ENCODE measurements at regions not wholly inside any gene's neighbourhood (a gene's known extent, or its start where the extent isn't known, plus 50 kb on each side); places are given as distances from the start of the nearest gene placed in this dataset.

DNA sequence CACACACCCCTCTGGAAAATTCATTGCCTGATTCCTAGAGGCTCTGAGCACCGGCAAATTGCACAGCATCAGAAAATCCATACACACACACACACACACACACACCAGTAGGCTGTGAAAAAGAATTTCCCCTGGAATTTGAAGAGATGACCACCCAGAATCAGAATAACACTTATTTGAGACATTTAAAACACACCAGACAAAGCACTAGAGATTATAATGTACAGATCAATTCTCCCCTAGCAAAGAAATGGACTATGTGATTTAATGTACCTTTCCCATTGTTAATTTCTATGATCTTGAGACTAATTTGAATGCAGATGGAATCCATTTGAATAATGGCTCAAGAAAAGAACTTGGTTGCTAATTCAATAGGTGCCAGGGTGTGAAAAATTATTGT is 399.3 kb downstream of the HNRNPD start:
- H3K27me3 ChIP-seq: no peaks in the 10 kb centered on the region
- TF ChIP-seq, protein P1, sequence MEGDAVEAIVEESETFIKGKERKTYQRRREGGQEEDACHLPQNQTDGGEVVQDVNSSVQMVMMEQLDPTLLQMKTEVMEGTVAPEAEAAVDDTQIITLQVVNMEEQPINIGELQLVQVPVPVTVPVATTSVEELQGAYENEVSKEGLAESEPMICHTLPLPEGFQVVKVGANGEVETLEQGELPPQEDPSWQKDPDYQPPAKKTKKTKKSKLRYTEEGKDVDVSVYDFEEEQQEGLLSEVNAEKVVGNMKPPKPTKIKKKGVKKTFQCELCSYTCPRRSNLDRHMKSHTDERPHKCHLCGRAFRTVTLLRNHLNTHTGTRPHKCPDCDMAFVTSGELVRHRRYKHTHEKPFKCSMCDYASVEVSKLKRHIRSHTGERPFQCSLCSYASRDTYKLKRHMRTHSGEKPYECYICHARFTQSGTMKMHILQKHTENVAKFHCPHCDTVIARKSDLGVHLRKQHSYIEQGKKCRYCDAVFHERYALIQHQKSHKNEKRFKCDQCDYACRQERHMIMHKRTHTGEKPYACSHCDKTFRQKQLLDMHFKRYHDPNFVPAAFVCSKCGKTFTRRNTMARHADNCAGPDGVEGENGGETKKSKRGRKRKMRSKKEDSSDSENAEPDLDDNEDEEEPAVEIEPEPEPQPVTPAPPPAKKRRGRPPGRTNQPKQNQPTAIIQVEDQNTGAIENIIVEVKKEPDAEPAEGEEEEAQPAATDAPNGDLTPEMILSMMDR (IDR thresholded peaks at IDR 0.05): no peak
- no peaks in the 10 kb centered on the region for H3K4me1 ChIP-seq
- H3K9me3 ChIP-seq: no peaks in the 10 kb centered on the region
- H3K36me3 ChIP-seq: no peaks in the 10 kb centered on the region
- H3K27ac ChIP-seq: no peak overlapping the region
- H3K4me3 ChIP-seq: no peak overlapping the region
- 42 to 97% methylated on average over 1 of the region's 1 CpG for WGBS, 2 donors
- intact Hi-C loops (cut with DNase I): no loop called here
- no peak for ATAC-seq
- DNase-seq: no peak

GRCh38 chr4:81971637-81972381 is 402.0 kb downstream of the HNRNPD start:
- TF ChIP-seq, protein P1 (IDR thresholded peaks at IDR 0.05): no peak
- intact Hi-C loops (cut with DNase I): no loop called here
- Histone ChIP-seq H3K4me1 (no peaks in the 10 kb centered on the region), H3K27me3 (no peaks in the 10 kb centered on the region), H3K36me3 (no peaks in the 10 kb centered on the region), H3K27ac (no peak overlapping the region), H3K4me3 (no peak overlapping the region), H3K9me3 (no peaks in the 10 kb centered on the region)
- WGBS, 2 donors: 85 to 89% methylated on average over 4 of the region's 4 CpGs
- DNase-seq (no peak), ATAC-seq (no peak)

DNA sequence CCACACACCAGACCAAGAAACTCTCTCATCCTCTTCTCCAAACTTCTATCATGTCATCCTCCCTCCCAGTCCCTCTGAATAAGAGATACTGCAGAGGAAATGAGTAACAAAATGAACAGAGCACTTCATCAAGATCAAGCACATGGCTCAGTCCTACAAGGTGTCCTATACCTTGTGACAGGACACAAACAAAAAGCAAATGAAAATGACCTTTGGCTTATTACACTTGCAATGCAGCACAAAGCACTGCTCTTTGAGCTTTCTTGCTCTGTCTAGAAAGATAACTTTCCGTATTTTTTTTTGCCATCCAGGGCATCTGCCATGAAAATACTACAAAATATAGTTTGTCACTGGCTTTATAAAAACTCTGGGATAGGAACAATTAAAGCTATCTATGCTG is 402.7 kb downstream of the HNRNPD start:
- DNase-seq (no peak), ATAC-seq (no peak)
- Histone ChIP-seq H3K36me3 (no peaks in the 10 kb centered on the region), H3K27me3 (no peaks in the 10 kb centered on the region), H3K9me3 (no peaks in the 10 kb centered on the region), H3K4me1 (no peaks in the 10 kb centered on the region), H3K27ac (no peak overlapping the region), H3K4me3 (no peak overlapping the region)
- TF ChIP-seq, protein P1 (IDR thresholded peaks at IDR 0.05): no peak
- WGBS, 2 donors: 77 to 93% methylated on average over 1 of the region's 1 CpG
- intact Hi-C loops (cut with DNase I): no loop called here

DNA sequence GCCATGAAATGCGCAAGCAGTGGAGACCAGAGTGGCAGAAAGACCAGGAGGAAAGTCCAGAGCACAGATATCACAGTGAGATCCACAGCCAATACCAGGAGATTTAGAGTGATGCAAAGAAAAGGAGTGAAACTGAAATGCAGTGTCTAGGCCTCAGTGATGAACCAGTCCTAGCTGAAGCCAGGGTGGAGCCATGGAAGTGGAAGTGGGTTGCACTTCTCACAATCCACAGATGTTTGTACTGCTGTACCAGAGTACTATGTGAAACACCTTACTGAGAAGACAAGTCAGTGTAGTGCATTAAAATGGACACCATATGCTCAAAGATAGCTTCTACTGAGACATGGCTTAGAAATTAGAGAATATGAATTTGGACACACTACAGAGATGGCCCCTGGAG is 403.3 kb downstream of the HNRNPD start:
- TF ChIP-seq, protein P1 (IDR thresholded peaks at IDR 0.05): no peak
- intact Hi-C loops (cut with DNase I): no loop called here
- Histone ChIP-seq H3K9me3 (no peaks in the 10 kb centered on the region), H3K4me3 (no peak overlapping the region), H3K36me3 (no peaks in the 10 kb centered on the region), H3K27me3 (no peaks in the 10 kb centered on the region), H3K27ac (no peak overlapping the region), H3K4me1 (no peaks in the 10 kb centered on the region)
- 96 to 97% methylated on average over 1 of the region's 1 CpG for WGBS, 2 donors
- no peak for ATAC-seq
- no peak for DNase-seq

All from heart right ventricle (tissue), 16 donors.